ENCODE measurements at regions not wholly inside any gene's neighbourhood (a gene's known extent, or its start where the extent isn't known, plus 50 kb on each side); places are given as distances from the start of the nearest gene placed in this dataset.

DNA sequence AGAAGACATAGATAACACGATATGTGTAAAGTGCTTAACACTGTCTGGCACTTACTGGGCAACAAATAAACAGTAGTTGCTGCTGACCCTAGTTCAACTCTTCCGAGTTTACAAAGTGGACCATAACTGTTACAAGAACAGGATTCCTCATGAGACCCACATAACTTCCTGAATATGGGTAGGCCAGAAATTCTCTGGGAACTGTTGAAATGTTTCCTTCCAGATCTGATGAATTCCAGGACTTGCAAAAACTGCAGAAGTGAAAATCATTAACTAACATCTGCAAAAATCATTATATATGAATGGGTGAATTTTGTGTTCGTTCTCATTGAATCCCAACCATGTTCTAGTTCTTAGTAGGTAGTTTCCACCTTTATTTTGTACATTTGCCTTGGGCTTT is 181.7 kb upstream of the MME start:
- TF ChIP-seq, protein P1, sequence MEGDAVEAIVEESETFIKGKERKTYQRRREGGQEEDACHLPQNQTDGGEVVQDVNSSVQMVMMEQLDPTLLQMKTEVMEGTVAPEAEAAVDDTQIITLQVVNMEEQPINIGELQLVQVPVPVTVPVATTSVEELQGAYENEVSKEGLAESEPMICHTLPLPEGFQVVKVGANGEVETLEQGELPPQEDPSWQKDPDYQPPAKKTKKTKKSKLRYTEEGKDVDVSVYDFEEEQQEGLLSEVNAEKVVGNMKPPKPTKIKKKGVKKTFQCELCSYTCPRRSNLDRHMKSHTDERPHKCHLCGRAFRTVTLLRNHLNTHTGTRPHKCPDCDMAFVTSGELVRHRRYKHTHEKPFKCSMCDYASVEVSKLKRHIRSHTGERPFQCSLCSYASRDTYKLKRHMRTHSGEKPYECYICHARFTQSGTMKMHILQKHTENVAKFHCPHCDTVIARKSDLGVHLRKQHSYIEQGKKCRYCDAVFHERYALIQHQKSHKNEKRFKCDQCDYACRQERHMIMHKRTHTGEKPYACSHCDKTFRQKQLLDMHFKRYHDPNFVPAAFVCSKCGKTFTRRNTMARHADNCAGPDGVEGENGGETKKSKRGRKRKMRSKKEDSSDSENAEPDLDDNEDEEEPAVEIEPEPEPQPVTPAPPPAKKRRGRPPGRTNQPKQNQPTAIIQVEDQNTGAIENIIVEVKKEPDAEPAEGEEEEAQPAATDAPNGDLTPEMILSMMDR (IDR thresholded peaks at IDR 0.05; ENCODE audit: low read length), result no peak
- TF ChIP-seq EZH2 (IDR thresholded peaks at IDR 0.05; ENCODE audit: borderline replicate concordance, low read length), result no peak

Data from OCI-LY1 (cell line).